22Rv1 (cell line): ENCODE measurements at regions not wholly inside any gene's neighbourhood (a gene's known extent, or its start where the extent isn't known, plus 50 kb on each side); places are given as distances from the start of the nearest gene placed in this dataset.

Experiments
- ZFX ChIP-seq: fragments of 450-650 bp; IDR thresholded peaks from 2 replicates; pipeline ENCODE4 v1.6.1; 2017; ENCODE audit warnings: antibody characterized with exemption, borderline replicate concordance
- TF ChIP-seq, protein P1 (sequence below): fragments of 450-650 bp; IDR thresholded peaks from 2 replicates; pipeline ENCODE4 v1.5.1; 2017; ENCODE audit warnings: mild to moderate bottlenecking

DNA sequence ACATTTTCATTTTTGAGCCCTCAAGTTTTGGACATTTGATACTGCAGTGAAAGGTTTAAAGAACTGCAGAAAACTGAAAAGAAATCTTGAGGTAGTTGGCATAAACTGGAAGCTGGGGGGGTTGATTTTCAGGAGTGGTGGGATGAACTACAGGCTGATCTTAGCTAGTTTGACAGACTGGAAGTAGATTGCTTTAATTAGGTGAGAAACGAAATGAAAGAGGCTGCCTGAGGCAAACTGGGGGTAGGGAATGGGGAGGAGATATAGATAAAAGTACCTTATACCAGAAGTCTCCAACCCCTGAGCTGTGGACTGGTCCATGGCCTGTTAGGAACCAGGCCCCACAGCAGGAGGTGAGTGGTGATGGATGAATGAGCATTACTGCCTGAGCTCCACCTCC is 101.4 kb upstream of the SPEF2 start:
- TF ChIP-seq, protein P1, sequence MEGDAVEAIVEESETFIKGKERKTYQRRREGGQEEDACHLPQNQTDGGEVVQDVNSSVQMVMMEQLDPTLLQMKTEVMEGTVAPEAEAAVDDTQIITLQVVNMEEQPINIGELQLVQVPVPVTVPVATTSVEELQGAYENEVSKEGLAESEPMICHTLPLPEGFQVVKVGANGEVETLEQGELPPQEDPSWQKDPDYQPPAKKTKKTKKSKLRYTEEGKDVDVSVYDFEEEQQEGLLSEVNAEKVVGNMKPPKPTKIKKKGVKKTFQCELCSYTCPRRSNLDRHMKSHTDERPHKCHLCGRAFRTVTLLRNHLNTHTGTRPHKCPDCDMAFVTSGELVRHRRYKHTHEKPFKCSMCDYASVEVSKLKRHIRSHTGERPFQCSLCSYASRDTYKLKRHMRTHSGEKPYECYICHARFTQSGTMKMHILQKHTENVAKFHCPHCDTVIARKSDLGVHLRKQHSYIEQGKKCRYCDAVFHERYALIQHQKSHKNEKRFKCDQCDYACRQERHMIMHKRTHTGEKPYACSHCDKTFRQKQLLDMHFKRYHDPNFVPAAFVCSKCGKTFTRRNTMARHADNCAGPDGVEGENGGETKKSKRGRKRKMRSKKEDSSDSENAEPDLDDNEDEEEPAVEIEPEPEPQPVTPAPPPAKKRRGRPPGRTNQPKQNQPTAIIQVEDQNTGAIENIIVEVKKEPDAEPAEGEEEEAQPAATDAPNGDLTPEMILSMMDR = no peak
- no peak for TF ChIP-seq ZFX
